HG03460 (cell line): ENCODE measurements at regions not wholly inside any gene's neighbourhood (a gene's known extent, or its start where the extent isn't known, plus 50 kb on each side); places are given as distances from the start of the nearest gene placed in this dataset.

ENCODE experiments used
- ATAC-seq: cut with Tn5 transposase; IDR thresholded peaks from one replicate; pipeline ENCODE4 v1.9.1; 2021; ENCODE audit not compliant: unreplicated experiment

- no peak for ATAC-seq
Measured at GRCh38 chr4:28117084-28117682, 1256.5 kb downstream of the STIM2 start.

- ATAC-seq = no peak
Measured at GRCh38 chr4:28146191-28146590, 1285.5 kb downstream of the STIM2 start.

DNA sequence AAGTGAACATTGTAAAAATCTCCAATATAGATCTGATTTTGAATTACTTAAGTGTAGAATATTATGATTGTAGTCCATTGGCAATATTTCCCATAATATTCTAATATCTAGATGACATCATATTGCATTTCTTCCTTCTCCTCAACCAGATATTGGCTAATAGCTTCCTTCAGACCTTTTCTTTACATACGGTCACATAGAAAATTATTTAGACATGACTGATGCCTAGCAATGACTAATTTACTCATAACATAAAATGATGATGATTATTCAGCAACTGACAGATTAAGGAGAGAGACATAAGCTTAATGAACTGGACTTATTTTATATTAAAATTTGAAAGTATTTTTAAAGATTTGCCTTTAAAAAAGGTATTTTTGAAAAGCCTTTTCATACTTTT, 1287.6 kb downstream of the STIM2 start:
- ATAC-seq = no peak

DNA sequence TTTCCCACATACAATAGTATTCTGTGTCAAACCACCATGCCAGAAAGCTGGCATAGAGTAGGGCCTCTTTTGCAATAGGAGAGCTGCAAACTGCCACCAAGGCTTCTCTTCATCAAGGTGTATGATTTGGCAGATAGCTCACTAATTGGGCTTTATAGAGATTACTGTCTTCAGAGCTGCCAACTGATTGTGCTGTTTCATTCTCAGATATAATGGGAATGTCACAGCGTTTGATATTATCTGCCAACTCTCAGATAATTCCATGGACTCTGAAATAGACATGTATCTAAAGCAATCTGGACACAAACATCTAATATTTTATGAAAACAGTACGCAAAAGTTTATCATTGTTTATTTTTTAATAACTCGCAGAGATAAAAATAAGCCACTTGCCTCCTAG, 1289.1 kb downstream of the STIM2 start:
- no peak for ATAC-seq

DNA sequence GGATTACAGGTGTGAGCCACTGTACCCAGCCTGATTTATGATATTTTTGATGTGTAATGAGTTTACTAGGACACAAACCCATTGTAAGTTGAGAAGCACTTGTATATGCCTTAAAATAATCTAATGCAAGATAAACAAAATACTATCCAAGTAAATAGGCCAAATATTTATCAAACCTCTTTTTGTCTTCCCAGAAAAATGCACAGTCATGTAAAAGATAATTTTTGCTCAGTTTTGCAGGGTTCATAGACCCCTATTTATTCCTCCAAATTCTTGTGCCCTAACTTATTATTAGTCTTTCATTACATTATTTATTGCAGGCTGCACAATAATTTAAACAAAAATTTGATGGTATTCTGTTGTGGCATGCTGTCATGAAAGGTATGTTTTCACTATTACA, 1290.7 kb downstream of the STIM2 start:
- no peak for ATAC-seq

- no peak for ATAC-seq
Measured at GRCh38 chr4:28167411-28167810, 1306.8 kb downstream of the STIM2 start.

DNA sequence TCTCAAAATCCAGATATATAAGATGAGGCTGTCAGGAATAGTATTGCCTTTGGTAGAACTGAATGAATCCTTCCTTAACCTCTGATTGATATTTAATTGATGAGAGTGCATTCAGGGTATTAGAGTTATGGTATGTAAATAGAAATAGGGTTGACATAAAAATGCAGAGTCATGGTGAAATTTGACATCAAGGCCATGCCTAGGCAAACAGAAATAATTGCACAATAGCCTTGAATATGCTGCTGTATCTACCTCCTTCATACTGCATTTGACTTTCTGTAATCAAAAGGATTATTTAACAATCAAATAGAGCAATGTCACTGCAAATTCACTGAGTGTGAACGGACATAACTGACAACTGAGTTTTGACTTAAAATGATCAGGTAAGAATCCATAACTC, 1316.3 kb downstream of the STIM2 start:
- no peak for ATAC-seq

- no peak for ATAC-seq
Measured at GRCh38 chr4:28177641-28178040, 1317.0 kb downstream of the STIM2 start.

GRCh38 chr4:28179126-28179525, 1318.5 kb downstream of the STIM2 start:
- no peak for ATAC-seq

DNA sequence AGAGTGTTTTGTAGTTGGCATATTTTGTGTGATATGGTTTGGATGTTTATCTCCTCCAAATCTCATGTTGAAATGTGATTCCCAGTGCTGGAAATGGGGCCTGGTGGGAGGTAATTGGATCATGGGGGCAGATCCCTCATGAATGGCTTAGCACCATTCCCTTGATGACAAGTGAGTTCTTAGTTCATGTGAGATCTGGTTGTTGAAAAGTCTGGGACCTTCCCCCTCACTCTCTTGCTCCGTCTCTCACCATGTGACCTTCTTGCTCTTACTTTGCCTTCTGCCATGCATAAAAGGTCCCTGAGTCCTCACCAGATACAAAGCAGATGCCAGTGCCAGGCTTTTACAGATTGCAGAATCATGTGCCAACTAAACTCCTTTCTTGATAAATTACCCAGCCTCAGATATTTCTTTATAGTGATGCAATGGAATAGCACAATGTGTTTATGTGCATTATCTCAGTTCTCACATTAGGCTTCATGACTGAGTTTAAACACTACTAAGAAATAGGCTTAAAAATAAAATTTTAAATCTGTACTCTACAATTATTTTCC, 1348.8 kb downstream of the STIM2 start:
- no peak for ATAC-seq

- no peak for ATAC-seq
Measured at GRCh38 chr4:28211676-28212470, 1351.2 kb downstream of the STIM2 start.

DNA sequence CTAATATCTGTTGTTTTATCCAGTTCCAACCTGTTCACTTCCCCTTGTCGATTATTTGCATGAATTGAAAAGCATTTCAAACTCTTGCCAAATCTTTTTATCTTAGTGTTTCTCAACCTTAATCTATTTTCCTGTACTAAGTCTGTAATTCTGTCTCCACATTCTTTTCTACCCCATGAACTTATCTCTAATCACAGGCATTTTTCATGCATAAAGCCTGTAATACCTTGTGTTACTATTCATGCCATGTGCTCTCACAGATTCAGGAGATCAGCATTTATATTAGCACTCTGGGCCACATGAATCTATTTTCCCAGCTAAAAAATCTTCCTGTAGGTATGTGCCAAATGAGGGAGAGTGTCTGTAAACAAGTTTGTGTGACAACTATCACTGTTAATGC, 1360.9 kb downstream of the STIM2 start:
- no peak for ATAC-seq

GRCh38 chr4:28225050-28225449, 1364.4 kb downstream of the STIM2 start:
- ATAC-seq = no peak

GRCh38 chr4:28225689-28226353, 1365.2 kb downstream of the STIM2 start:
- ATAC-seq = no peak

DNA sequence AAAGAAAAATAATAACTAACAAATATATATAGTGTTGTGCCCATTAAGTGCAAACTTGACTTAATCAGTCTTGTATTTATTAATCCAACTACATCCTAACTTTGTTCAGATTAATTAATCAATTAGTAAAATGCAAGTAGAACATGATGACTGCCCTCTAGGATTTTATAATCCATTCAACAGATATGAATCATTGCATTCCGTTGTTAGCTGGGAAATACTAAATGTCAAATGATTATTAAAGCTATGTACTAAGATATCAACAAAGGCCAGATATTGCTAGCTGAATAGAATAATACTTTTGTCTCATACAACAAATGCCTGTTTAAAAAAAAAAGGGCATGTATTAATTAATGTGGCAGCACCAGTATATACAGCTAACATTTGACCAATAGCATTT, 1366.3 kb downstream of the STIM2 start:
- no peak for ATAC-seq

DNA sequence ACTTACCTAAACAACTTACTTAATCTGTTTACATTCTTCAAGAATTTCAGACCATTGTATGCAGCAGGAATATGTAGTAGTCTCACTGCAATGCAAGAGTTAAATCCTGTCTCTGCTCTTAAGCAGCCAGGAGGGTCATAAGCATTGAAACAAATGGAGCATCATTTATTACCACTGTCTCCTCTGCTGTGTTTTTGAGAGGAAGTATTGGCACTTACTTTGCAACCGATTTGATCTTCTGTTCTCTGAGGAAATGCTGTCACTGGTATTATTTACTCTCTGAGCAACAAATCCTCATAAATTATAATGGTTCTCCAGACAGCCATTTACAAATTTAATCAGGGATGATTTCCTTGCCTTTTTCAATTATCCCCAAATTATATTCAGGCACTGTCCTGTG, 1367.1 kb downstream of the STIM2 start:
- ATAC-seq = no peak

DNA sequence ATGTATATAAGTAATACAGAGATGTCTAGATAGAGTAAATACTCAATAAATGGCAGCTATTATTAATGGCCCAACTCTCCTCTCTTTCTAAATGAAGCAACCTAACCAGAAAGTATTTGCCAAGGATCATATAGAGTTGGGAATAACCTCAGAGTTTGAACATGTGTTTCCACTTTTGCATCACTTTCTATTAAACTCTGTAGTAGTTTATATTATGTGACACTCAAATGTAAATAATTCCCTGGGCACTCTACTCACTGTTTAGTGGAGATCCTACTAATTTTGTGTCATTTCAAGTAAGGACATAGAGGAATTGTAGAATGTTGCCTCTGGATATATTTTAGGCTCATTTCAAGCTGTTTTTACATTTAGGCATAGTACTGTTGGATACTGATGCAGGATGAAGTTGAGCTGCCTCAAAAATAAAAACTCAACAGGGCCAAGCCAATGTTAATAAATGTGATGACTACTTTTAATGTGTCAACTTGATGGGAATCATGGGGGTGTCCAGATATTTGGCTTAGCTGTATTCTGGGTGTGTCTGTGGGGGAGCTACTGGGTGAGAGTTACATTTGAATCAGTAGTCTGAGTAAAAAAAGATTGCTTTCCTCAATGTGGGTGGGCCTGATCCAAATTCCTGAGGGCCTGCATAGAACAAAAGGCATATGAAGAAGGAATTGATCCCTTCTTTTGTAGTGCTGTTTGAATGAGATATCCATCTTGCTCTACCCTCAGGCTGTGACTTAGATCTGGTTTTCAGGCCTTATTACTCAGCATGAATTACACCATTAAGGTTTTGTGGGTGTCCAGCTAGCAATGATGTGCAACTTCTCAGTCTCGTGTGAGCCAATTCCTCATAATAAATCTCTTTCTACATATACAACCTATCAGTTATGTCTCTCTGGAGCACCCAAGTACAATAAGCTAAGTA, 1368.2 kb downstream of the STIM2 start:
- ATAC-seq = no peak

GRCh38 chr4:28232376-28232775, 1371.7 kb downstream of the STIM2 start:
- ATAC-seq = no peak

GRCh38 chr4:28232951-28233350, 1372.3 kb downstream of the STIM2 start:
- ATAC-seq = no peak

DNA sequence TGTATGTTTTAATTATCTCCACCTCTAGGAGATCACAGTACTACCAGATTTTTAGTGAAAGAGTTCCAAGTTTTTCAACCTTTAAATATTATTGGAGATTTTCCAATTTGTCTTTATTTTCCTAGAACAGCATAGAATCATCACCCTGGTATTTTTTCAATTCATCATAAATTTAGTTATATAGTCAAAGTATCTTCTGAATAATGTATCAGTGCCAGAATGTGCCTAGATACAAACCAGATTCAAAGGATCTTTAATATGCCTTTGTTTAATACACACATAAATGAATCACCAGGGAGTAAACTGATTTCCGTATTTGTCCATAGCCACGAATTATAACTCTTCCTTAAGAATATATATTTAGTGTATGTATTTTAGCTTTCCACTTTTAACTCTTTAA, 1373.1 kb downstream of the STIM2 start:
- ATAC-seq = no peak

- ATAC-seq = no peak
Measured at GRCh38 chr4:28238876-28239275, 1378.2 kb downstream of the STIM2 start.
